VCaP (cell line): ENCODE measurements at regions not wholly inside any gene's neighbourhood (a gene's known extent, or its start where the extent isn't known, plus 50 kb on each side); places are given as distances from the start of the nearest gene placed in this dataset.
"Not testable (repeated sequence)": the region's sequence is repeated elsewhere in the genome, so short reads cannot be mapped to it uniquely, and the experiment has no call there.

Source experiments
- H3K27ac ChIP-seq: fragments of 450-650 bp; 2 replicates; pipeline ENCODE4 v1.5.1; 2017
- CTCF ChIP-seq: fragments of 450-650 bp; conservative IDR thresholded peaks from 2 replicates; pipeline ENCODE4 v1.5.1; 2017; ENCODE audit warnings: mild to moderate bottlenecking, moderate library complexity

GRCh38 chr1:102470767-102471166 is 474.0 kb upstream of the OLFM3 start:
- TF ChIP-seq CTCF: no peak
- H3K27ac ChIP-seq: no peak overlapping the region

DNA sequence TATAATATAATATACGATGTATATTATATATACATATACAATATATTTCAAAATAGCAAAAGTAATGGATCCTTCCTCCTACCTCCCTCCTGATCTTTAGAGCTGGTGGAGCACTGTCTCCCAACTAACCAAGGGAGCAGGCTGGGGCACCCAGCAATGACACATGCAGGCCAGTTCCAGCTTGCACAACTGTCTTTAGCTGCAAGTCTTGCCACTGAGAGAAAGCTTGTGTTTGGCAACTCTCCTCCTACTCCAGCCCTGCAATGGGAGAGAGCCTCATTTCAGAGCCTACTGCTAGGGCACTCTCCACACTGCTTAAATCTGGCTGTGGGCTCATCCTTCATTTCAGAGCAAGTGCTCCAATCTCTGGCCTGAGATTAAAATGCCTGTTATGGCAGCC is 469.8 kb upstream of the OLFM3 start:
- TF ChIP-seq CTCF: no peak

DNA sequence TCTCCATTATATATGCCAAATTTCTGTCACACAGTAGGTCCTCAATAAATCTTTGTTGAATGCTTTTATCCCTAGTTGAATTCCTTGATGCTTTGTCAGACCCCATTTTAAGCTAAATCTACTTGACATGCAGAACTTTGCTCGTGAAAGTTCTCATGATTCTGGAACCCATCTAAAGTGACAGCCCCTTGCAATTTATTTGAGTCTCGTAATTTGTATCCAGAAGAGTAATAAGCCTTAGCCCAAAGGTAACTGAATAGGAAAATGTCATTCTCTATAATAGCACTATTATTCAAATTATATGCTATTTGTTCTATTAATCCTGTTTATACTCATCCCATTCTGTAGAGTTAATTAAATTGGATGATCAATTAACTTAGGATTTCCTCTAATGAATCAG is 466.6 kb upstream of the OLFM3 start:
- TF ChIP-seq CTCF: no peak
- H3K27ac ChIP-seq: no peak overlapping the region

More for the DNA sequence above, 469.8 kb upstream of the OLFM3 start:
- H3K27ac ChIP-seq: no peak overlapping the region

DNA sequence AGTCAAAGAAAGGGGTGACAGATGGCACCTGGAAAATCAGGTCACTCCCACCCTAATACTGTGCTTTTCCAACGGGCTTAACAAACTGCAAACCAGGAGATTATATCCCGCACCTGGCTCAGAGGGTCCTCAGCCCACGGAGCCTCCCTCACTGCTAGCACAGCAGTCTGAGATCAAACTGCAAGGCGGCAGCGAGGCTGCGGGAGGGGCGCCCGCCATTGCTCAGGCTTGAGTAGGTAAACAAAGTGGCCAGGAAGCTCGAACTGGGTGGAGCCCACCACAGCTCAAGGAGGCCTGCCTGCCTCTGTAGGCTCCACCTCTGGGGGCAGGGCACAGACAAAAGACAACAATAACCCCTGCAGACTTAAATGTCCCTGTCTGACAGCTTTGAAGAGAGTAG is 445.6 kb upstream of the OLFM3 start:
- H3K27ac ChIP-seq: not testable (repeated sequence)

DNA sequence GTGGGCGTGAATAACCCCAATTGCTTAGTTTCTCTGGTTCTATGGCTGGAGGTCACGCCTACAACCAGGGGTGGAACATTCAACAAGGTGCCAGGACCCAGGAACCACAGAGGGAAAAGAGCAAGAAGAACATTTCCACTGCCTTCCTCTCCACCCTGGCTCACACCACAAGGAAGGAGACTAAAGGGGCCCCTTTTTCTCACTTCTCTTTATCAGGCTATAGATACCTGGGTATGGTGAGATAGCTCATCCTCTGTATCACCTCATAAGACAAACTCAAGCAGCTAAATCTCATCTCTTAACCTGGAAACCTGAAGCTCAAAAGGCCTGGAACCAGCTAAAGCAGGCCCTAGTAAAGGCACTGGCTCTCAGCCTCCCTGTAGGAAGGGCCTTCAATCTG is 438.8 kb upstream of the OLFM3 start:
- no peak for TF ChIP-seq CTCF
- H3K27ac ChIP-seq: no peak overlapping the region

- TF ChIP-seq CTCF: peak; percentile 67
- H3K27ac ChIP-seq: no peak overlapping the region
Observed at GRCh38 chr1:102434421-102434820, 437.7 kb upstream of the OLFM3 start.

DNA sequence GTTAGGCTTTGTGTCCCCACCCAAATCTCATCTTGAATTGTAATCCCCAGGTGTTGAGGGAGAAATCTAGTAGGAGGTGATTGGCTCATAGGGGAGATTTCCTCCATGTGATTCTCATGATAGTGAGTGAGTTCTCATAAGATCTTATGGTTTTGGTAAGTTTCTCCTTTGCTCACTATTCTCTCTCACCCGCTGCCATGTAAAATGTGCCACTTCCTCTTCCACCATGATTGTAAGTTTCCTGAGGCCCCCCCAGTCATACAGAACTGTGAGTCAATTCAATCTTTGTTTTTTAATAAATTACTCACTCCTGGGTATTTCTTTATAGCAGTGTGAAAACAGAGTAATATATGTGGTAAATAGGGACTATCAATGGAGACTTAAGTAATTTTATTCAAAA is 434.5 kb upstream of the OLFM3 start:
- H3K27ac ChIP-seq: no peak overlapping the region
- no peak for TF ChIP-seq CTCF

DNA sequence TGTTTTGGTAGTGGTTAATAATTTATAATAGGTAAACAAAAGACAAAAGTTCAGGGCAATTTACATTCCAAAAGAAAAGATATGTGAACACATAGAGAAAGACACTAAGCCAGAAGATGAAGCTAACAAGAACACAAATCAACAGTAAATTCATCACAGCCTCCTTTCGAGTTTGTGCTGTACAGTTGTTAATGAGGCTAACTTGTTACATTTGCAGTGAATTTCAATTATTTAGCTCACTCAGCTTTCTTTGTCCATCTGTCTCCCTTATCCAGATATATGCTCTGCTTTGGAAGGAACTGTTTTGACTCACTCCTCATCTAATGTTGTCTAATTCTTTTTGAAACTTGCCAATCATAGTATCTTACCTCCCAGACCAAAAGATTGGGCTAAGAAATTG is 423.3 kb upstream of the OLFM3 start:
- no peak for TF ChIP-seq CTCF
- no peak overlapping the region for H3K27ac ChIP-seq
